ENCODE measurements at regions not wholly inside any gene's neighbourhood (a gene's known extent, or its start where the extent isn't known, plus 50 kb on each side); places are given as distances from the start of the nearest gene placed in this dataset.

GRCh38 chr10:128489324-128490247 is 363.4 kb upstream of the MKI67 start:
- Histone ChIP-seq H3K4me3 (replicated peaks in 1 of 3; ENCODE audit: insufficient read depth in 1 of 3, low read depth in 2 of 3, low read length in 3 of 3) (no peak overlapping the region), H3K79me2 (ENCODE audit: insufficient read depth, low read length) (no peaks in the 10 kb centered on the region), H3K27ac (ENCODE audit: extremely low read length, insufficient read depth, low read length) (no peak overlapping the region), H3K4me2 (ENCODE audit: low read depth, low read length) (no peak overlapping the region), H3K4me1 (ENCODE audit: insufficient read depth, low read length) (no peaks in the 10 kb centered on the region), H2AFZ (ENCODE audit: low read length) (no peak overlapping the region), H3K9ac (ENCODE audit: insufficient read depth, low read depth, low read length) (no peak overlapping the region), H3K27me3 (ENCODE audit: control insufficient read depth in 1 of 2, insufficient read depth in 2 of 2, low read length in 2 of 2) (peaks cover 1 to 6% of the 10 kb centered on the region in 2 experiments; a peak in 3 of 5 replicates), H4K20me1 (ENCODE audit: insufficient read depth, low read length) (no peaks in the 10 kb centered on the region), H3K36me3 (replicated peaks in 1 of 2; ENCODE audit: control insufficient read depth in 1 of 2, insufficient read depth in 2 of 2, low read length in 2 of 2) (no peaks in the 10 kb centered on the region), H3K9me3 (ENCODE audit: low read length) (no peaks in the 10 kb centered on the region)
- intact Hi-C loops (cut with micrococcal nuclease; ENCODE audit: unreplicated experiment) (no loop called here), in situ Hi-C loops (cut with HindIII; ENCODE audit: extremely low pct_ligation_motif_present, low pct_unique_long_range_greater_than_20kb) (no loop called here)
- no TSS peak for BruUV-seq (replicated peaks)
- 2% methylated on average over 9 of the region's 13 CpGs for WGBS (ENCODE audit: low lambda C conversion rate)
- CTCF ChIA-PET (ENCODE audit: low intra/inter-chr PET ratio, low total read pairs): no interaction called here
- no peak for ATAC-seq
- no peak for FAIRE-seq
- TF ChIP-seq TFE3 (CRISPR knock-in tag; IDR thresholded peaks at IDR 0.05) (no peak), NFKBIZ (CRISPR knock-in tag; IDR thresholded peaks at IDR 0.05) (no peak), ZNF576 (CRISPR knock-in tag; IDR thresholded peaks at IDR 0.05) (no peak), RAD21 (CRISPR knock-in tag; IDR thresholded peaks at IDR 0.05) (no peak)
- POLR2A ChIA-PET: no interaction called here
- DNase-seq (ENCODE audit: low spot score): no peak

- Histone ChIP-seq H3K4me1 (ENCODE audit: insufficient read depth, low read length) (no peaks in the 10 kb centered on the region), H3K27ac (ENCODE audit: extremely low read length, insufficient read depth, low read length) (no peak overlapping the region), H3K36me3 (replicated peaks in 1 of 2; ENCODE audit: control insufficient read depth in 1 of 2, insufficient read depth in 2 of 2, low read length in 2 of 2) (no peaks in the 10 kb centered on the region), H3K4me2 (ENCODE audit: low read depth, low read length) (no peak overlapping the region), H4K20me1 (ENCODE audit: insufficient read depth, low read length) (no peaks in the 10 kb centered on the region), H2AFZ (ENCODE audit: low read length) (no peak overlapping the region), H3K27me3 (ENCODE audit: control insufficient read depth in 1 of 2, insufficient read depth in 2 of 2, low read length in 2 of 2) (peaks cover 0 to 10% of the 10 kb centered on the region in 2 experiments; a peak in 3 of 5 replicates), H3K9me3 (ENCODE audit: low read length) (no peaks in the 10 kb centered on the region), H3K9ac (ENCODE audit: insufficient read depth, low read depth, low read length) (no peak overlapping the region), H3K4me3 (replicated peaks in 1 of 3; ENCODE audit: insufficient read depth in 1 of 3, low read depth in 2 of 3, low read length in 3 of 3) (no peak overlapping the region), H3K79me2 (ENCODE audit: insufficient read depth, low read length) (no peaks in the 10 kb centered on the region)
- ChIA-PET POLR2A (no interaction called here), CTCF (ENCODE audit: low intra/inter-chr PET ratio, low total read pairs) (no interaction called here)
- DNase-seq (ENCODE audit: low spot score): no peak
- BruUV-seq (replicated peaks): no TSS peak
- in situ Hi-C loops (cut with HindIII; ENCODE audit: extremely low pct_ligation_motif_present, low pct_unique_long_range_greater_than_20kb): no loop called here
- intact Hi-C loops (cut with micrococcal nuclease; ENCODE audit: unreplicated experiment): no loop called here
- peak; percentile 40; the same call in 1 of the 2 replicates for TF ChIP-seq ATF7 (IDR thresholded peaks at IDR 0.05)
- no peak for TF ChIP-seq ATF7 (CRISPR knock-in tag; IDR thresholded peaks at IDR 0.05)
- no peak for TF ChIP-seq KLF11 (CRISPR knock-in tag; IDR thresholded peaks at IDR 0.05)
- TF ChIP-seq KLF12 (CRISPR knock-in tag; IDR thresholded peaks at IDR 0.05; ENCODE audit: borderline replicate concordance): no peak
- WGBS (ENCODE audit: low lambda C conversion rate): 19% methylated on average over 3 of the region's 5 CpGs
- FAIRE-seq: no peak
- no peak for ATAC-seq
Measured at GRCh38 chr10:128491686-128492085, 365.5 kb upstream of the MKI67 start.

Data from HepG2 (cell line).